HG03521 (cell line): ENCODE measurements at regions not wholly inside any gene's neighbourhood (a gene's known extent, or its start where the extent isn't known, plus 50 kb on each side); places are given as distances from the start of the nearest gene placed in this dataset.

Experiments used
- ATAC-seq: cut with Tn5 transposase; IDR thresholded peaks from one replicate; pipeline ENCODE4 v1.9.1; 2021; ENCODE audit warnings: mild to moderate bottlenecking, moderate library complexity; ENCODE audit not compliant: unreplicated experiment

GRCh38 chr12:93100610-93101009, 171.5 kb upstream of the EEA1 start:
- no peak for ATAC-seq

- no peak for ATAC-seq
Measured at GRCh38 chr12:93101367-93101766, 172.3 kb upstream of the EEA1 start.

GRCh38 chr12:93102312-93102711, 173.2 kb upstream of the EEA1 start:
- no peak for ATAC-seq

- ATAC-seq = no peak
Measured at GRCh38 chr12:93102744-93103143, 173.6 kb upstream of the EEA1 start.

- ATAC-seq = no peak
Measured at GRCh38 chr12:93103154-93103553, 174.1 kb upstream of the EEA1 start.

GRCh38 chr12:93104535-93104934, 175.4 kb upstream of the EEA1 start:
- ATAC-seq = no peak

- ATAC-seq = no peak
Measured at GRCh38 chr12:93106910-93107309, 177.8 kb upstream of the EEA1 start.

GRCh38 chr12:93107514-93108312, 178.6 kb upstream of the EEA1 start:
- no peak for ATAC-seq

GRCh38 chr12:93108985-93109384, 179.9 kb upstream of the EEA1 start:
- ATAC-seq = no peak

GRCh38 chr12:93109551-93110203, 180.6 kb upstream of the EEA1 start:
- no peak for ATAC-seq

GRCh38 chr12:93111773-93112172, 182.7 kb upstream of the EEA1 start:
- no peak for ATAC-seq

GRCh38 chr12:93113317-93114006, 184.4 kb upstream of the EEA1 start:
- ATAC-seq = no peak

GRCh38 chr12:93115198-93115601, 186.1 kb upstream of the EEA1 start:
- no peak for ATAC-seq

- ATAC-seq = no peak
Measured at GRCh38 chr12:93115646-93116045, 186.6 kb upstream of the EEA1 start.

GRCh38 chr12:93116632-93117031, 187.5 kb upstream of the EEA1 start:
- no peak for ATAC-seq

- ATAC-seq = no peak
Measured at GRCh38 chr12:93121729-93122488, 192.8 kb upstream of the EEA1 start.

- ATAC-seq = no peak
Measured at GRCh38 chr12:93122569-93123091, 193.5 kb upstream of the EEA1 start.

- ATAC-seq = no peak
Measured at GRCh38 chr12:93125126-93125525, 196.0 kb upstream of the EEA1 start.

- ATAC-seq = no peak
Measured at GRCh38 chr12:93126069-93126474, 197.0 kb upstream of the EEA1 start.

- ATAC-seq = no peak
Measured at GRCh38 chr12:93127107-93127560, 198.0 kb upstream of the EEA1 start.
